ENCODE measurements at regions not wholly inside any gene's neighbourhood (a gene's known extent, or its start where the extent isn't known, plus 50 kb on each side); places are given as distances from the start of the nearest gene placed in this dataset.

GRCh38 chr5:147162740-147163139, 72.1 kb upstream of the STK32A start:
- TF ChIP-seq CTCF (conservative IDR thresholded peaks at IDR 0.05; ENCODE audit: low read depth, low read length) (no peak), EZH2 (IDR thresholded peaks at IDR 0.05; ENCODE audit: low read length, unreplicated experiment) (no peak), EZH2phosphoT487 (IDR thresholded peaks at IDR 0.05; ENCODE audit: borderline replicate concordance, low read length) (no peak)

Measured in PC-3 (cell line).